Sigmoid colon (tissue), 3 donors: ENCODE measurements at regions not wholly inside any gene's neighbourhood (a gene's known extent, or its start where the extent isn't known, plus 50 kb on each side); places are given as distances from the start of the nearest gene placed in this dataset.

ENCODE experiments used
- CTCF ChIP-seq, 4 experiments: fragments of 450-650 bp in 3 of 4; fragments of 200-600 bp in 1 of 4; IDR thresholded peaks; one replicate each; pipeline ENCODE4 v1.5.1; 2016 to 2019; ENCODE audit warnings: antibody characterized with exemption in 4 of 4, mild to moderate bottlenecking in 3 of 4, moderate library complexity in 2 of 4
- POLR2A ChIP-seq, 2 donors: fragments of 450-650 bp; IDR thresholded peaks; one replicate each; pipeline ENCODE4 v1.6.1; 2016; ENCODE audit warnings: antibody characterized with exemption in 2 of 2, mild to moderate bottlenecking in 2 of 2, moderate library complexity in 2 of 2

- no peak for TF ChIP-seq CTCF (IDR thresholded peaks at IDR 0.05)
- no peak for TF ChIP-seq POLR2A (IDR thresholded peaks at IDR 0.05)
These were observed 236.1 kb downstream of the VAPA start for GRCh38 chr18:10149768-10150556.
